ENCODE measurements at regions not wholly inside any gene's neighbourhood (a gene's known extent, or its start where the extent isn't known, plus 50 kb on each side); places are given as distances from the start of the nearest gene placed in this dataset.
"Not testable (repeated sequence)": the region's sequence is repeated elsewhere in the genome, so short reads cannot be mapped to it uniquely, and the experiment has no call there.

GRCh38 chrY:7684546-7684945 is 773.0 kb upstream of the AMELY start:
- no peak for DNase-seq (ENCODE audit: low read depth in 4 of 4, low spot score in 3 of 4)

GRCh38 chrY:7682386-7682785 is 770.8 kb upstream of the AMELY start:
- DNase-seq (ENCODE audit: low read depth in 4 of 4, low spot score in 3 of 4): no peak

- no peak for DNase-seq (ENCODE audit: low read depth in 4 of 4, low spot score in 3 of 4)
These were observed 769.9 kb upstream of the AMELY start for GRCh38 chrY:7681426-7681825.

GRCh38 chrY:7674465-7674864 is 762.9 kb upstream of the AMELY start:
- DNase-seq (ENCODE audit: low read depth in 4 of 4, low spot score in 3 of 4): no peak

GRCh38 chrY:7672796-7673195 is 761.2 kb upstream of the AMELY start:
- DNase-seq (ENCODE audit: low read depth in 4 of 4, low spot score in 3 of 4): no peak

- no peak for DNase-seq (ENCODE audit: low read depth in 4 of 4, low spot score in 3 of 4)
These were observed 751.7 kb upstream of the AMELY start for GRCh38 chrY:7663261-7663660.

GRCh38 chrY:7659047-7659446 is 747.5 kb upstream of the AMELY start:
- DNase-seq (ENCODE audit: low read depth in 4 of 4, low spot score in 3 of 4): no peak

GRCh38 chrY:7656596-7656995 is 745.0 kb upstream of the AMELY start:
- no peak for DNase-seq (ENCODE audit: low read depth in 4 of 4, low spot score in 3 of 4)

GRCh38 chrY:7654985-7655384 is 743.4 kb upstream of the AMELY start:
- DNase-seq (ENCODE audit: low read depth in 4 of 4, low spot score in 3 of 4): no peak

GRCh38 chrY:7649866-7650265 is 738.3 kb upstream of the AMELY start:
- not testable (repeated sequence) for DNase-seq (ENCODE audit: low read depth in 4 of 4, low spot score in 3 of 4)
